Astrocyte (in vitro differentiated cells and primary cell): ENCODE measurements at regions not wholly inside any gene's neighbourhood (a gene's known extent, or its start where the extent isn't known, plus 50 kb on each side); places are given as distances from the start of the nearest gene placed in this dataset.

Experiments used
- EZH2 ChIP-seq: IDR thresholded peaks from 2 replicates; pipeline ENCODE4 v1.6.1; 2012; ENCODE audit warnings: mild to moderate bottlenecking, low read length, inconsistent platforms; ENCODE audit not compliant: insufficient read depth
- TF ChIP-seq, protein P1 (sequence below): IDR thresholded peaks from 2 replicates; pipeline ENCODE4 v1.5.1; 2011; ENCODE audit warnings: low read depth, mild to moderate bottlenecking, inconsistent platforms, low read length, moderate library complexity; ENCODE audit not compliant: insufficient read depth

DNA sequence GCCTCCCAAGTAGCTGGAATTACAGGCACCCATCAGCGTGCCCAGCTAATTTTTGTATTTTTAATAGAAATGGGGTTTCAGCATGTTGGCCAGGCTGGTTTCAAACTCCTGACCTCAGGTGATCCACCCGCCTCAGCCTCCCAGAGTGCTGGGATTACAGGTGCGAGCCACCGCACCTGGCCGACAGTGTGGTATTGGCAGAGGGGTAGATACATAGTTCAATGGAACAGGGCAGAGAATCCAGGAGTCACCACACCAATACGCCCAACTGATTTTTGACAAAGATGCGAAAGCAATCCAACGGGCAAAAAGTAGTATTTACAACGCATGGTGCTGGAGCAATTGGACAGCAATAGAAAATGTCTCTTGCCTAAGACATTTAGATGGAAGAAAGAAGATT lies 164.0 kb upstream of the PPP1R26 start:
- TF ChIP-seq, protein P1, sequence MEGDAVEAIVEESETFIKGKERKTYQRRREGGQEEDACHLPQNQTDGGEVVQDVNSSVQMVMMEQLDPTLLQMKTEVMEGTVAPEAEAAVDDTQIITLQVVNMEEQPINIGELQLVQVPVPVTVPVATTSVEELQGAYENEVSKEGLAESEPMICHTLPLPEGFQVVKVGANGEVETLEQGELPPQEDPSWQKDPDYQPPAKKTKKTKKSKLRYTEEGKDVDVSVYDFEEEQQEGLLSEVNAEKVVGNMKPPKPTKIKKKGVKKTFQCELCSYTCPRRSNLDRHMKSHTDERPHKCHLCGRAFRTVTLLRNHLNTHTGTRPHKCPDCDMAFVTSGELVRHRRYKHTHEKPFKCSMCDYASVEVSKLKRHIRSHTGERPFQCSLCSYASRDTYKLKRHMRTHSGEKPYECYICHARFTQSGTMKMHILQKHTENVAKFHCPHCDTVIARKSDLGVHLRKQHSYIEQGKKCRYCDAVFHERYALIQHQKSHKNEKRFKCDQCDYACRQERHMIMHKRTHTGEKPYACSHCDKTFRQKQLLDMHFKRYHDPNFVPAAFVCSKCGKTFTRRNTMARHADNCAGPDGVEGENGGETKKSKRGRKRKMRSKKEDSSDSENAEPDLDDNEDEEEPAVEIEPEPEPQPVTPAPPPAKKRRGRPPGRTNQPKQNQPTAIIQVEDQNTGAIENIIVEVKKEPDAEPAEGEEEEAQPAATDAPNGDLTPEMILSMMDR: no peak
- no peak for TF ChIP-seq EZH2
